ENCODE measurements at regions not wholly inside any gene's neighbourhood (a gene's known extent, or its start where the extent isn't known, plus 50 kb on each side); places are given as distances from the start of the nearest gene placed in this dataset.

DNA sequence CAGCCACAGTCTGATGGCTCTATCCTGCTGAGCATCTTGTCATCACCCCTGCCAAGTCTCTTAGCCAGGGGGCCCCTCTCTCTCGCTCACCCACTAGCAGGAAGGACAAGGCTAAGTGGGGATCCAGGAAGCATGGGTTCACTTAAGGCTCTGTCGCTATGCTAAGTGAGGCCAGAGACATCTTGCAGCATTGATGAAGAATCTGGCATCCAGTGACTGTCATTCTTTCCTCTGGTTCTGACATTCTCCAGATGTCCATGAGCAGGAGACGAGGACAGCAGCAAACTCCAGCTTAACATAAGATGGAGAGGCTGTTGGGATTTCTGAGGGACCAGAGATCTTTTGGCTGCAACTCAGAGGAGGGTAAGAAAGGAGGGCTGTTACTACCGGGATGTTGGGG lies 230.2 kb downstream of the TSHZ3 start:
- no peak for TF ChIP-seq ZNF416 (CRISPR knock-in tag; IDR thresholded peaks at IDR 0.05)
- no peak for TF ChIP-seq E2F5 (CRISPR knock-in tag; IDR thresholded peaks at IDR 0.05)
- no peak for TF ChIP-seq CBFB (CRISPR knock-in tag; IDR thresholded peaks at IDR 0.05; ENCODE audit: low read depth)
- TF ChIP-seq, protein P1, sequence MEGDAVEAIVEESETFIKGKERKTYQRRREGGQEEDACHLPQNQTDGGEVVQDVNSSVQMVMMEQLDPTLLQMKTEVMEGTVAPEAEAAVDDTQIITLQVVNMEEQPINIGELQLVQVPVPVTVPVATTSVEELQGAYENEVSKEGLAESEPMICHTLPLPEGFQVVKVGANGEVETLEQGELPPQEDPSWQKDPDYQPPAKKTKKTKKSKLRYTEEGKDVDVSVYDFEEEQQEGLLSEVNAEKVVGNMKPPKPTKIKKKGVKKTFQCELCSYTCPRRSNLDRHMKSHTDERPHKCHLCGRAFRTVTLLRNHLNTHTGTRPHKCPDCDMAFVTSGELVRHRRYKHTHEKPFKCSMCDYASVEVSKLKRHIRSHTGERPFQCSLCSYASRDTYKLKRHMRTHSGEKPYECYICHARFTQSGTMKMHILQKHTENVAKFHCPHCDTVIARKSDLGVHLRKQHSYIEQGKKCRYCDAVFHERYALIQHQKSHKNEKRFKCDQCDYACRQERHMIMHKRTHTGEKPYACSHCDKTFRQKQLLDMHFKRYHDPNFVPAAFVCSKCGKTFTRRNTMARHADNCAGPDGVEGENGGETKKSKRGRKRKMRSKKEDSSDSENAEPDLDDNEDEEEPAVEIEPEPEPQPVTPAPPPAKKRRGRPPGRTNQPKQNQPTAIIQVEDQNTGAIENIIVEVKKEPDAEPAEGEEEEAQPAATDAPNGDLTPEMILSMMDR (IDR thresholded peaks at IDR 0.05), result no peak
- TF ChIP-seq, protein P2, sequence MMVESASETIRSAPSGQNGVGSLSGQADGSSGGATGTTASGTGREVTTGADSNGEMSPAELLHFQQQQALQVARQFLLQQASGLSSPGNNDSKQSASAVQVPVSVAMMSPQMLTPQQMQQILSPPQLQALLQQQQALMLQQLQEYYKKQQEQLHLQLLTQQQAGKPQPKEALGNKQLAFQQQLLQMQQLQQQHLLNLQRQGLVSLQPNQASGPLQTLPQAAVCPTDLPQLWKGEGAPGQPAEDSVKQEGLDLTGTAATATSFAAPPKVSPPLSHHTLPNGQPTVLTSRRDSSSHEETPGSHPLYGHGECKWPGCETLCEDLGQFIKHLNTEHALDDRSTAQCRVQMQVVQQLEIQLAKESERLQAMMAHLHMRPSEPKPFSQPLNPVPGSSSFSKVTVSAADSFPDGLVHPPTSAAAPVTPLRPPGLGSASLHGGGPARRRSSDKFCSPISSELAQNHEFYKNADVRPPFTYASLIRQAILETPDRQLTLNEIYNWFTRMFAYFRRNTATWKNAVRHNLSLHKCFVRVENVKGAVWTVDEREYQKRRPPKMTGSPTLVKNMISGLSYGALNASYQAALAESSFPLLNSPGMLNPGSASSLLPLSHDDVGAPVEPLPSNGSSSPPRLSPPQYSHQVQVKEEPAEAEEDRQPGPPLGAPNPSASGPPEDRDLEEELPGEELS (CRISPR knock-in tag; IDR thresholded peaks at IDR 0.05), result no peak
- TF ChIP-seq, protein P3, sequence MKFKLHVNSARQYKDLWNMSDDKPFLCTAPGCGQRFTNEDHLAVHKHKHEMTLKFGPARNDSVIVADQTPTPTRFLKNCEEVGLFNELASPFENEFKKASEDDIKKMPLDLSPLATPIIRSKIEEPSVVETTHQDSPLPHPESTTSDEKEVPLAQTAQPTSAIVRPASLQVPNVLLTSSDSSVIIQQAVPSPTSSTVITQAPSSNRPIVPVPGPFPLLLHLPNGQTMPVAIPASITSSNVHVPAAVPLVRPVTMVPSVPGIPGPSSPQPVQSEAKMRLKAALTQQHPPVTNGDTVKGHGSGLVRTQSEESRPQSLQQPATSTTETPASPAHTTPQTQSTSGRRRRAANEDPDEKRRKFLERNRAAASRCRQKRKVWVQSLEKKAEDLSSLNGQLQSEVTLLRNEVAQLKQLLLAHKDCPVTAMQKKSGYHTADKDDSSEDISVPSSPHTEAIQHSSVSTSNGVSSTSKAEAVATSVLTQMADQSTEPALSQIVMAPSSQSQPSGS (CRISPR knock-in tag; IDR thresholded peaks at IDR 0.05; ENCODE audit: borderline replicate concordance, low read depth), result no peak
- no peak for TF ChIP-seq ZNF423 (CRISPR knock-in tag; IDR thresholded peaks at IDR 0.05)
- no peak for TF ChIP-seq GABPB1 (CRISPR knock-in tag; IDR thresholded peaks at IDR 0.05)
- no peak for TF ChIP-seq ZNF232 (CRISPR knock-in tag; IDR thresholded peaks at IDR 0.05)
